ENCODE measurements at regions not wholly inside any gene's neighbourhood (a gene's known extent, or its start where the extent isn't known, plus 50 kb on each side); places are given as distances from the start of the nearest gene placed in this dataset.

DNA sequence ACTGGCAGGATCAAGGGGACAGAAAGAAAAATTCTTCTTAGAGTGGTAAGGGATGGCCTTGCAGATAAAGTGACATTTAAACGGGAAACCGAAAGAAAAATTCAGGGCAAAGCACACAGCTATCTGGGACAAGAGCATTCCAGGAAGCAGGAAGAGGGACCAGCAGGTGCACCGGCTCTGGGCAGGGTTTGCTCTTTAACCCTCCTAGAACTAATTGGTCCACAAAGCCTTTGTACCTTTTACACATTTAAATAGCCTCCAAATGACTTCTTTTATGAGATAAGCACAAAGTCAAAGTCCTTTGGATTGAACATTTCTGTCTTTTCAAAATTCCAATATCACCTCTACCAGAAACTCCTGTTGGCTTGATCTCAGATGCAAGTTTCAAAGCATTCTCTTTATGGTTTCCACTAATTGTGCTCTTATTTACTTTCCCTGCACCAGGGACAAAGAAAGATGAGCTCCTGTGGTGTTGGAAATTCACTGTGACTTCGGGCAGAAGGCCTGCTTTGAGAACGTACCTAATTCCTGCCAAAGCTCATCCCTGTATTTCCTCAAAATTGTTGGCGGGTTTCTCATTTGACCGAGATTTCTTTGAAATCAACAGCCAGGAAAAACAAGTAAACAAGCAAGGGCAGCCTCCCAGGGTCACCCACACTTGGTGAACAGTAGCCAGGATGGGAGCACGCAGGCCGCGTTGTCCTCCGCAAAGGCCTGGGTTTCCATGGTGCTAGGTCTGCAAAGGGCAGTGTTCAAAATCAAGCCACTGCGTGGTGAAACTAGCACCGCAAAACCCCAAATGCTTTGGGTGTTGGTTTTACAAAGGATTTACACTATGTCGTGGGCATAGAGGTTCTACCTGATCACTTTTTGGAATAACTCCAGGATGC lies 98.6 kb downstream of the IRS2 start:
- TF ChIP-seq, protein P1, sequence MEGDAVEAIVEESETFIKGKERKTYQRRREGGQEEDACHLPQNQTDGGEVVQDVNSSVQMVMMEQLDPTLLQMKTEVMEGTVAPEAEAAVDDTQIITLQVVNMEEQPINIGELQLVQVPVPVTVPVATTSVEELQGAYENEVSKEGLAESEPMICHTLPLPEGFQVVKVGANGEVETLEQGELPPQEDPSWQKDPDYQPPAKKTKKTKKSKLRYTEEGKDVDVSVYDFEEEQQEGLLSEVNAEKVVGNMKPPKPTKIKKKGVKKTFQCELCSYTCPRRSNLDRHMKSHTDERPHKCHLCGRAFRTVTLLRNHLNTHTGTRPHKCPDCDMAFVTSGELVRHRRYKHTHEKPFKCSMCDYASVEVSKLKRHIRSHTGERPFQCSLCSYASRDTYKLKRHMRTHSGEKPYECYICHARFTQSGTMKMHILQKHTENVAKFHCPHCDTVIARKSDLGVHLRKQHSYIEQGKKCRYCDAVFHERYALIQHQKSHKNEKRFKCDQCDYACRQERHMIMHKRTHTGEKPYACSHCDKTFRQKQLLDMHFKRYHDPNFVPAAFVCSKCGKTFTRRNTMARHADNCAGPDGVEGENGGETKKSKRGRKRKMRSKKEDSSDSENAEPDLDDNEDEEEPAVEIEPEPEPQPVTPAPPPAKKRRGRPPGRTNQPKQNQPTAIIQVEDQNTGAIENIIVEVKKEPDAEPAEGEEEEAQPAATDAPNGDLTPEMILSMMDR (conservative IDR thresholded peaks at IDR 0.05) = no peak
- TF ChIP-seq EZH2 (IDR thresholded peaks at IDR 0.05; ENCODE audit: low read depth) = no peak
